ENCODE measurements at regions not wholly inside any gene's neighbourhood (a gene's known extent, or its start where the extent isn't known, plus 50 kb on each side); places are given as distances from the start of the nearest gene placed in this dataset.

- TF ChIP-seq POLR2AphosphoS5 (IDR thresholded peaks at IDR 0.05) (no peak), CTCF (IDR thresholded peaks at IDR 0.05) (no peak)
These were observed 218.6 kb upstream of the SLC7A11 start for GRCh38 chr4:138460477-138461414.
